K562 (cell line): ENCODE measurements at regions not wholly inside any gene's neighbourhood (a gene's known extent, or its start where the extent isn't known, plus 50 kb on each side); places are given as distances from the start of the nearest gene placed in this dataset.

ENCODE experiments used
- ATAC-seq: fragments of 200-7000 bp; cut with Tn5 transposase; 3 replicates; pipeline ENCODE4 v1.9.1; 2020; ENCODE audit warnings: moderate library complexity
- BruUV-seq: library from RNA; stranded (reverse); fragments of 400-500 nt; replicated peaks from 2 replicates; lab custom pipeline; 2021; lab: Mats Ljungman, UMichigan
- CTCF ChIA-PET: fragments of 300-600 bp; formaldehyde crosslinking; extraction: SDS; loops from one replicate; lab custom pipeline; 2021; ENCODE audit warnings: low intra/inter-chr PET ratio; lab: Yijun Ruan, JAX
- POLR2A ChIA-PET: fragments of 300-600, 350-650 bp; sonication (Branson Sonifier 250); formaldehyde crosslinking; extraction: SDS; loops from one replicate; lab custom pipeline; 2021; ENCODE audit warnings: antibody characterized with exemption, inconsistent platforms; lab: Yijun Ruan, JAX
- DNase-seq, 4 experiments: peaks; one replicate each; pipeline versions ENCODE4 v3.0.0 to v3.0.0-alpha.2; 2011 to 2018; ENCODE audit warnings: low spot score in 3 of 4, mixed read lengths in 3 of 4; ENCODE audit errors: extremely low read depth in 1 of 4
- FAIRE-seq: peaks from 2 replicates; lab custom pipeline; 2011; peaks lifted over from hg19 to GRCh38; lab: Jason Lieb, UNC
- H2AFZ ChIP-seq: 2 replicates; pipeline ENCODE4 v1.6.0; 2011; ENCODE audit warnings: low read depth, low read length, control low read depth, inconsistent platforms
- H3K27ac ChIP-seq: fragments of 200-600 bp; 3 replicates; pipeline ENCODE4 v1.8.0; 2011; ENCODE audit warnings: low read depth, mild to moderate bottlenecking, control low read depth, inconsistent platforms, low read length, moderate library complexity, mixed read lengths; ENCODE audit errors: extremely low read depth
- H3K27me3 ChIP-seq, 2 experiments: fragments of 300-600 bp in 1 of 2; 2 replicates in 1 of 2; 3 replicates in 1 of 2; pipeline versions ENCODE4 v1.6.0 to v1.8.0; 2011; ENCODE audit warnings: inconsistent platforms in 2 of 2, low read length in 2 of 2, mild to moderate bottlenecking in 1 of 2, mixed read lengths in 1 of 2, moderate library complexity in 1 of 2; ENCODE audit not compliant: control insufficient read depth in 2 of 2, insufficient read depth in 2 of 2
- H3K36me3 ChIP-seq: fragments of 300-600 bp; 3 replicates; pipeline ENCODE4 v1.8.0; 2011; ENCODE audit warnings: mild to moderate bottlenecking, low read length, inconsistent platforms; ENCODE audit not compliant: control insufficient read depth, insufficient read depth
- H3K4me1 ChIP-seq, 2 experiments: fragments of 200-600 bp in 1 of 2; replicated peaks in 1 of 2; 2 replicates in 1 of 2; 3 replicates in 1 of 2; pipeline versions ENCODE4 v1.5.1 to v1.8.0; 2011; ENCODE audit warnings: inconsistent platforms in 2 of 2, low read length in 2 of 2, mild to moderate bottlenecking in 1 of 2, mixed read lengths in 1 of 2, moderate library complexity in 1 of 2; ENCODE audit not compliant: control insufficient read depth in 2 of 2, insufficient read depth in 2 of 2
- H3K4me2 ChIP-seq: 2 replicates; pipeline ENCODE4 v1.6.1; 2011; ENCODE audit warnings: low read length, control low read depth, inconsistent platforms, mixed read lengths; ENCODE audit not compliant: insufficient read depth
- H3K4me3 ChIP-seq: fragments of 200-600 bp; sonication (generic), shearing (Covaris generic); 2 replicates; pipeline ENCODE4 v1.5.1; 2016; ENCODE audit warnings: control low read depth, inconsistent platforms
- H3K79me2 ChIP-seq: fragments of 200-600 bp; 3 replicates; pipeline ENCODE4 v1.8.0; 2011; ENCODE audit warnings: low read length, inconsistent platforms; ENCODE audit not compliant: control insufficient read depth, insufficient read depth
- H3K9ac ChIP-seq, 2 experiments: 2 replicates each; pipeline versions ENCODE4 v1.6.0 to v1.6.1; 2011; ENCODE audit warnings: low read depth in 2 of 2, low read length in 2 of 2, control low read depth in 1 of 2, inconsistent platforms in 1 of 2, mild to moderate bottlenecking in 1 of 2, mixed read lengths in 1 of 2; ENCODE audit not compliant: insufficient read depth in 1 of 2
- H3K9me1 ChIP-seq: one replicate; pipeline ENCODE4 v1.6.0; 2011; ENCODE audit warnings: inconsistent platforms, mild to moderate bottlenecking, low read length, moderate library complexity; ENCODE audit not compliant: control insufficient read depth, insufficient read depth
- H3K9me3 ChIP-seq: replicated peaks from 2 replicates; pipeline ENCODE4 v1.5.1; 2011; ENCODE audit warnings: low read depth, low read length, inconsistent platforms; ENCODE audit not compliant: control insufficient read depth, insufficient read depth
- H4K20me1 ChIP-seq: replicated peaks from 2 replicates; pipeline ENCODE4 v1.6.1; 2011; ENCODE audit warnings: low read length, inconsistent platforms, mixed read lengths; ENCODE audit not compliant: control insufficient read depth, insufficient read depth
- HCFC1 ChIP-seq: IDR thresholded peaks from 2 replicates; pipeline ENCODE4 v1.6.1; 2012; ENCODE audit warnings: low read depth, low read length, improper control_type of control experiment
- KLF1 ChIP-seq: fragments of 450-650 bp; IDR thresholded peaks from 2 replicates; pipeline ENCODE4 v1.6.1; 2016; ENCODE audit warnings: missing genetic modification characterization, missing compliant biosample characterization
- NFIC ChIP-seq: fragments of 450-650 bp; IDR thresholded peaks from 2 replicates; pipeline ENCODE4 v1.6.1; 2017; ENCODE audit warnings: mild to moderate bottlenecking, inconsistent platforms
- TEAD2 ChIP-seq: fragments of 450-650 bp; IDR thresholded peaks from 2 replicates; pipeline ENCODE4 v1.6.1; 2016; ENCODE audit warnings: missing genetic modification characterization, control low read depth, missing compliant biosample characterization
- ZNF354B ChIP-seq: fragments of 250-450 bp; sonication (Bioruptor Pico); IDR thresholded peaks from 2 replicates; pipeline ENCODE4 v1.4.0; 2020
- WGBS: fragments of 100-300 bp; shearing (Covaris generic); methylation state at CpG from one replicate; pipeline ENCODE4 v1.1.6; 2016; ENCODE audit warnings: low coverage, mixed read lengths; ENCODE audit not compliant: insufficient coverage; ENCODE audit errors: missing lambda C conversion rate; 5-methylcytosine and 5-hydroxymethylcytosine counted together
- in situ Hi-C: fragments of 300-500 bp; cut with MboI; formaldehyde crosslinking; loops from 4 replicates; pipeline ENCODE4 v1.15.0; 2018; ENCODE audit warnings: inconsistent platforms, mixed read lengths
- intact Hi-C: fragments of 100-400 bp; cut with micrococcal nuclease; formaldehyde crosslinking; loops from 2 replicates; pipeline ENCODE4 v1.14.2; 2022
- TF ChIP-seq, protein P1 (sequence below): sonication (generic); formaldehyde crosslinking; IDR thresholded peaks from 2 replicates; pipeline ENCODE4 v1.8.0; 2022; ENCODE audit warnings: mild to moderate bottlenecking, low read depth, missing genetic modification reagents
- TF ChIP-seq, protein P2 (sequence below): fragments of 450-650 bp; formaldehyde crosslinking; IDR thresholded peaks from 2 replicates; pipeline ENCODE4 v1.4.0; 2020; ENCODE audit warnings: mild to moderate bottlenecking, mixed read lengths

DNA sequence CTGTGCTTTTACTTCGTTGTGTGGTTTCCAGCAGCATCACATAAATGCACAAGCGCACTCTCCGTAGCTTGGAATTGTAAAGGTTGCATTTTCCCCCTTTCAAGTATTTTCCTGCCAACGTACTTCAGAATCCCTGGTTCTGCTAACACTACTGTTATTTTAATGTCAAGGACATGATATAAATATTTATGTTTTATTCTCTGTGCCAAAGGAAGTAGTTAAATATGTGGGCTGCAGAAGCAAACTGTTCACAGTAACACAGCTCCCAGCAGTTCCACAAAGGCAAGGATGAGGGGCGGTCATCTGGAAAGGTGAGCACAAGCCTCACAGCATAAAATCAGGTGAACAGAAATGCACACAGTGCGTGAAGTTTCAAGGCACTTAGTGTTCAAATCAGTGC is 85.3 kb upstream of the PDE10A start:
- H3K36me3 ChIP-seq, result no peaks in the 10 kb centered on the region
- ChIA-PET CTCF (no interaction called here), POLR2A (no interaction called here)
- no peaks in the 10 kb centered on the region for H3K9me1 ChIP-seq
- no peak for FAIRE-seq
- no peak overlapping the region for H3K4me3 ChIP-seq
- no peaks in the 10 kb centered on the region for H3K79me2 ChIP-seq
- H3K27me3 ChIP-seq, result no peaks in the 10 kb centered on the region
- no peaks in the 10 kb centered on the region for H3K9me3 ChIP-seq
- H3K27ac ChIP-seq, result no peak overlapping the region
- H4K20me1 ChIP-seq, result no peaks in the 10 kb centered on the region
- in situ Hi-C loops, result no loop called here
- no peak overlapping the region for H3K9ac ChIP-seq
- no peak overlapping the region for H2AFZ ChIP-seq
- H3K4me2 ChIP-seq, result no peak overlapping the region
- DNase-seq, result no peak
- intact Hi-C loops, result no loop called here
- 0% methylated on average over 6 of the region's 6 CpGs for WGBS
- ATAC-seq, result no peak
- BruUV-seq, result no TSS peak
- H3K4me1 ChIP-seq, result no peaks in the 10 kb centered on the region
- TF ChIP-seq NFIC (no peak), HCFC1 (no peak), TEAD2 (no peak), KLF1 (tag) (no peak), ZNF354B (CRISPR knock-in tag) (no peak)
- TF ChIP-seq, protein P1, sequence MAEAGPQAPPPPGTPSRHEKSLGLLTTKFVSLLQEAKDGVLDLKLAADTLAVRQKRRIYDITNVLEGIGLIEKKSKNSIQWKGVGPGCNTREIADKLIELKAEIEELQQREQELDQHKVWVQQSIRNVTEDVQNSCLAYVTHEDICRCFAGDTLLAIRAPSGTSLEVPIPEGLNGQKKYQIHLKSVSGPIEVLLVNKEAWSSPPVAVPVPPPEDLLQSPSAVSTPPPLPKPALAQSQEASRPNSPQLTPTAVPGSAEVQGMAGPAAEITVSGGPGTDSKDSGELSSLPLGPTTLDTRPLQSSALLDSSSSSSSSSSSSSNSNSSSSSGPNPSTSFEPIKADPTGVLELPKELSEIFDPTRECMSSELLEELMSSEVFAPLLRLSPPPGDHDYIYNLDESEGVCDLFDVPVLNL (CRISPR knock-in tag), result no peak
- TF ChIP-seq, protein P2, sequence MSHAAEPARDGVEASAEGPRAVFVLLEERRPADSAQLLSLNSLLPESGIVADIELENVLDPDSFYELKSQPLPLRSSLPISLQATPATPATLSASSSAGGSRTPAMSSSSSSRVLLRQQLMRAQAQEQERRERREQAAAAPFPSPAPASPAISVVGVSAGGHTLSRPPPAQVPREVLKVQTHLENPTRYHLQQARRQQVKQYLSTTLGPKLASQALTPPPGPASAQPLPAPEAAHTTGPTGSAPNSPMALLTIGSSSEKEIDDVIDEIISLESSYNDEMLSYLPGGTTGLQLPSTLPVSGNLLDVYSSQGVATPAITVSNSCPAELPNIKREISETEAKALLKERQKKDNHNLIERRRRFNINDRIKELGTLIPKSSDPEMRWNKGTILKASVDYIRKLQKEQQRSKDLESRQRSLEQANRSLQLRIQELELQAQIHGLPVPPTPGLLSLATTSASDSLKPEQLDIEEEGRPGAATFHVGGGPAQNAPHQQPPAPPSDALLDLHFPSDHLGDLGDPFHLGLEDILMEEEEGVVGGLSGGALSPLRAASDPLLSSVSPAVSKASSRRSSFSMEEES, result no peak
